ENCODE measurements at regions not wholly inside any gene's neighbourhood (a gene's known extent, or its start where the extent isn't known, plus 50 kb on each side); places are given as distances from the start of the nearest gene placed in this dataset.

GRCh38 chr2:221883976-221884375, 311.9 kb upstream of the EPHA4 start:
- H3K27ac ChIP-seq: peak overlapping the region in 1 of 2 donors; percentile 4

GRCh38 chr2:221876016-221876415, 303.9 kb upstream of the EPHA4 start:
- in situ Hi-C loops (cut with MboI; ENCODE audit: low pct_unique_long_range_greater_than_20kb in 2 of 9, low sequenced_read_pairs in 9 of 9, unreplicated experiment in 9 of 9): no loop called here
- Histone ChIP-seq H3K4me3 (no peak overlapping the region), H3K27ac (no peak overlapping the region), H3K4me1 (replicated peaks in 1 of 2) (no peaks in the 10 kb centered on the region)
- ATAC-seq (replicated peaks in 6 of 8): no peak

More at GRCh38 chr2:221883976-221884375, 311.9 kb upstream of the EPHA4 start:
- Histone ChIP-seq H3K4me3 (no peak overlapping the region), H3K4me1 (replicated peaks in 1 of 2) (peaks cover 19 to 26% of the 10 kb centered on the region in 2 donors)
- ATAC-seq (replicated peaks in 6 of 8): peak in 5 of 8 experiments; percentile 65 to 88 (median 80)
- in situ Hi-C loops (cut with MboI; ENCODE audit: low pct_unique_long_range_greater_than_20kb in 2 of 9, low sequenced_read_pairs in 9 of 9, unreplicated experiment in 9 of 9): no loop called here
- 0 to 46% (median 5%) methylated on average over 1 to 3 of the region's 4 CpGs; no CpG with 5 or more reads in 1 of the 10 experiments for WGBS, 10 experiments

- Histone ChIP-seq H3K4me1 (replicated peaks in 1 of 2) (no peaks in the 10 kb centered on the region), H3K4me3 (no peak overlapping the region), H3K27ac (no peak overlapping the region)
- 0 to 100% (median 83%) methylated on average over 1 to 2 of the region's 2 CpGs; no CpG with 5 or more reads in 2 of the 10 experiments for WGBS, 10 experiments
- in situ Hi-C loops (cut with MboI; ENCODE audit: low pct_unique_long_range_greater_than_20kb in 2 of 9, low sequenced_read_pairs in 9 of 9, unreplicated experiment in 9 of 9): no loop called here
- ATAC-seq (replicated peaks in 6 of 8): no peak
Observed at GRCh38 chr2:221874444-221874843, 302.3 kb upstream of the EPHA4 start.

- WGBS, 10 experiments: 0 to 83% (median 50%) methylated on average over 1 to 2 of the region's 2 CpGs; no CpG with 5 or more reads in 1 of the 10 experiments
- H3K27ac ChIP-seq: no peak overlapping the region
- in situ Hi-C loops (cut with MboI; ENCODE audit: low pct_unique_long_range_greater_than_20kb in 2 of 9, low sequenced_read_pairs in 9 of 9, unreplicated experiment in 9 of 9): no loop called here
- no peak overlapping the region for H3K4me3 ChIP-seq
- ATAC-seq (replicated peaks in 6 of 8): peak in 5 of 8 experiments; percentile 40 to 86 (median 52)
- H3K4me1 ChIP-seq (replicated peaks in 1 of 2): peaks cover 0 to 6% of the 10 kb centered on the region in 2 donors
Observed at GRCh38 chr2:221857719-221858118, 285.6 kb upstream of the EPHA4 start.

- H3K27ac ChIP-seq: no peak overlapping the region
- 0 to 67% (median 17%) methylated on average over 1 of the region's 1 CpG; no CpG with 5 or more reads in 5 of the 10 experiments for WGBS, 10 experiments
- peaks cover 0 to 4% of the 10 kb centered on the region in 2 donors for H3K4me1 ChIP-seq (replicated peaks in 1 of 2)
- H3K4me3 ChIP-seq: no peak overlapping the region
- no peak for ATAC-seq (replicated peaks in 6 of 8)
- in situ Hi-C loops (cut with MboI; ENCODE audit: low pct_unique_long_range_greater_than_20kb in 2 of 9, low sequenced_read_pairs in 9 of 9, unreplicated experiment in 9 of 9): no loop called here
Observed at GRCh38 chr2:221853297-221853696, 281.2 kb upstream of the EPHA4 start.

- no peak overlapping the region for H3K4me3 ChIP-seq
- WGBS, 10 experiments: 33 to 100% (median 83%) methylated on average over 1 to 2 of the region's 2 CpGs; no CpG with 5 or more reads in 3 of the 10 experiments
- H3K27ac ChIP-seq: no peak overlapping the region
- no peaks in the 10 kb centered on the region for H3K4me1 ChIP-seq (replicated peaks in 1 of 2)
- ATAC-seq (replicated peaks in 6 of 8): no peak
- in situ Hi-C loops (cut with MboI; ENCODE audit: low pct_unique_long_range_greater_than_20kb in 2 of 9, low sequenced_read_pairs in 9 of 9, unreplicated experiment in 9 of 9): no loop called here
Observed at GRCh38 chr2:221851531-221852045, 279.5 kb upstream of the EPHA4 start.

- H3K27ac ChIP-seq: no peak overlapping the region
- in situ Hi-C loops (cut with MboI; ENCODE audit: low pct_unique_long_range_greater_than_20kb in 2 of 9, low sequenced_read_pairs in 9 of 9, unreplicated experiment in 9 of 9): no loop called here
- no peaks in the 10 kb centered on the region for H3K4me1 ChIP-seq (replicated peaks in 1 of 2)
- ATAC-seq (replicated peaks in 6 of 8): no peak
- WGBS, 10 experiments: 6 to 92% (median 40%) methylated on average over 1 to 3 of the region's 3 CpGs; no CpG with 5 or more reads in 3 of the 10 experiments
- H3K4me3 ChIP-seq: no peak overlapping the region
Observed at GRCh38 chr2:221850076-221850475, 278.0 kb upstream of the EPHA4 start.

- in situ Hi-C loops (cut with MboI; ENCODE audit: low pct_unique_long_range_greater_than_20kb in 2 of 9, low sequenced_read_pairs in 9 of 9, unreplicated experiment in 9 of 9): no loop called here
- Histone ChIP-seq H3K27ac (no peak overlapping the region), H3K4me1 (replicated peaks in 1 of 2) (no peaks in the 10 kb centered on the region), H3K4me3 (no peak overlapping the region)
- 0 to 100% (median 85%) methylated on average over 1 to 4 of the region's 4 CpGs; no CpG with 5 or more reads in 1 of the 10 experiments for WGBS, 10 experiments
- ATAC-seq (replicated peaks in 6 of 8): no peak
Observed at GRCh38 chr2:221848286-221848685, 276.2 kb upstream of the EPHA4 start.

- no peak overlapping the region for H3K27ac ChIP-seq
- no peaks in the 10 kb centered on the region for H3K4me1 ChIP-seq (replicated peaks in 1 of 2)
- no peak overlapping the region for H3K4me3 ChIP-seq
- ATAC-seq (replicated peaks in 6 of 8): peak in 2 of 8 experiments; percentile 62 to 80
- WGBS, 10 experiments: 0 to 90% (median 62%) methylated on average over 1 to 2 of the region's 2 CpGs
- in situ Hi-C loops (cut with MboI; ENCODE audit: low pct_unique_long_range_greater_than_20kb in 2 of 9, low sequenced_read_pairs in 9 of 9, unreplicated experiment in 9 of 9): no loop called here
Observed at GRCh38 chr2:221845021-221845365, 272.9 kb upstream of the EPHA4 start.

- no peak overlapping the region for H3K4me3 ChIP-seq
- in situ Hi-C loops (cut with MboI; ENCODE audit: low pct_unique_long_range_greater_than_20kb in 2 of 9, low sequenced_read_pairs in 9 of 9, unreplicated experiment in 9 of 9): no loop called here
- no peak overlapping the region for H3K27ac ChIP-seq
- 0 to 88% (median 39%) methylated on average over 1 to 2 of the region's 2 CpGs; no CpG with 5 or more reads in 2 of the 10 experiments for WGBS, 10 experiments
- ATAC-seq (replicated peaks in 6 of 8): peak in 2 of 8 experiments; percentile 67 to 82
- H3K4me1 ChIP-seq (replicated peaks in 1 of 2): no peaks in the 10 kb centered on the region
Observed at GRCh38 chr2:221844212-221845020, 272.3 kb upstream of the EPHA4 start.

GRCh38 chr2:221836095-221836494, 264.0 kb upstream of the EPHA4 start:
- Histone ChIP-seq H3K4me3 (no peak overlapping the region), H3K27ac (no peak overlapping the region), H3K4me1 (replicated peaks in 1 of 2) (peaks cover 0 to 9% of the 10 kb centered on the region in 2 donors)
- 13 to 100% (median 82%) methylated on average over 1 to 3 of the region's 3 CpGs for WGBS, 10 experiments
- no peak for ATAC-seq (replicated peaks in 6 of 8)
- in situ Hi-C loops (cut with MboI; ENCODE audit: low pct_unique_long_range_greater_than_20kb in 2 of 9, low sequenced_read_pairs in 9 of 9, unreplicated experiment in 9 of 9): no loop called here

GRCh38 chr2:221833966-221834365, 261.9 kb upstream of the EPHA4 start:
- ATAC-seq (replicated peaks in 6 of 8): peak in 3 of 8 experiments; percentile 33 to 53 (median 45)

GRCh38 chr2:221831051-221831450, 258.9 kb upstream of the EPHA4 start:
- Histone ChIP-seq H3K4me3 (no peak overlapping the region), H3K27ac (no peak overlapping the region), H3K4me1 (replicated peaks in 1 of 2) (peaks cover 0 to 9% of the 10 kb centered on the region in 2 donors)
- ATAC-seq (replicated peaks in 6 of 8): no peak
- in situ Hi-C loops (cut with MboI; ENCODE audit: low pct_unique_long_range_greater_than_20kb in 2 of 9, low sequenced_read_pairs in 9 of 9, unreplicated experiment in 9 of 9): no loop called here
- 33 to 100% (median 96%) methylated on average over 1 to 2 of the region's 2 CpGs for WGBS, 10 experiments

More at GRCh38 chr2:221833966-221834365, 261.9 kb upstream of the EPHA4 start:
- in situ Hi-C loops (cut with MboI; ENCODE audit: low pct_unique_long_range_greater_than_20kb in 2 of 9, low sequenced_read_pairs in 9 of 9, unreplicated experiment in 9 of 9): no loop called here
- Histone ChIP-seq H3K27ac (no peak overlapping the region), H3K4me1 (replicated peaks in 1 of 2) (peaks cover 0 to 9% of the 10 kb centered on the region in 2 donors), H3K4me3 (no peak overlapping the region)
- WGBS, 10 experiments: 0 to 71% (median 60%) methylated on average over 1 to 2 of the region's 2 CpGs; no CpG with 5 or more reads in 5 of the 10 experiments
